ENCODE measurements at regions not wholly inside any gene's neighbourhood (a gene's known extent, or its start where the extent isn't known, plus 50 kb on each side); places are given as distances from the start of the nearest gene placed in this dataset.
"Not testable (repeated sequence)": the region's sequence is repeated elsewhere in the genome, so short reads cannot be mapped to it uniquely, and the experiment has no call there.

GRCh38 chr17:63223212-63223911 is 222.7 kb downstream of the CYB561 start:
- Histone ChIP-seq H3K9ac (ENCODE audit: insufficient read depth in 1 of 2, low read length in 2 of 2) (no peak overlapping the region), H3K27me3 (ENCODE audit: control insufficient read depth in 3 of 3, insufficient read depth in 3 of 3, low read length in 2 of 3) (no peaks in the 10 kb centered on the region), H3K4me1 (ENCODE audit: control insufficient read depth in 5 of 5, insufficient read depth in 5 of 5, low read length in 5 of 5) (no peaks in the 10 kb centered on the region), H3K9me3 (ENCODE audit: control insufficient read depth in 4 of 4, insufficient read depth in 3 of 4, low read length in 3 of 4) (no peaks in the 10 kb centered on the region), H3K4me3 (no peak overlapping the region), H3K27ac (ENCODE audit: low read depth in 1 of 2, low read length in 1 of 2) (no peak overlapping the region), H3K36me3 (ENCODE audit: control insufficient read depth in 4 of 4, insufficient read depth in 4 of 4, low read length in 4 of 4) (no peaks in the 10 kb centered on the region)
- no peak for TF ChIP-seq CTCF (IDR thresholded peaks at IDR 0.05; ENCODE audit: control extremely low read depth, extremely low read depth)
- DNase-seq (no peak), ATAC-seq (ENCODE audit: insufficient read depth, low FRiP score) (no peak)
- 90 to 93% methylated on average over 7 of the region's 7 CpGs for WGBS, 2 donors

DNA sequence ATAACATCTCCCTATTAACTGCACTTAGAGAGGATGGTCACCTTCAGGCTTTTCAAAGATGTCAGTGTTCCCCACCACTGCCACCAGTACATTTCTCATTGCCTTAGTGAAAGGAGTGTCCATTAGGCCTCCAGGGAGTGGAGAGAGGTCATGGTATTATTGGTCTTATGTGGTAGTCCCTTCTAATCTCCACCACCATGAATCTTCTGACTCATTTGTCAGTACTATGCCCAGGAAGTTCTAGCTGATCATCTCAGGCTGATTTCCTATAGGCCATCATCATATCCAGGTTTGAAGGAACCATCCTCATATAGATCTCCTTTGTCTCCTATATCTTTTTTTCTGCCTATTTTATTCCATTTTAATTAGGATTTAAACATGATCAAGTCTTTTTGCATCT is 221.5 kb downstream of the CYB561 start:
- no peaks in the 10 kb centered on the region for H3K27me3 ChIP-seq (ENCODE audit: control insufficient read depth in 3 of 3, insufficient read depth in 3 of 3, low read length in 2 of 3)
- H3K36me3 ChIP-seq (ENCODE audit: control insufficient read depth in 4 of 4, insufficient read depth in 4 of 4, low read length in 4 of 4): no peaks in the 10 kb centered on the region
- no peak overlapping the region for H3K4me3 ChIP-seq
- no peaks in the 10 kb centered on the region for H3K4me1 ChIP-seq (ENCODE audit: control insufficient read depth in 5 of 5, insufficient read depth in 5 of 5, low read length in 5 of 5)
- ATAC-seq (ENCODE audit: insufficient read depth, low FRiP score): no peak
- TF ChIP-seq CTCF (IDR thresholded peaks at IDR 0.05; ENCODE audit: control extremely low read depth, extremely low read depth): no peak
- no peak for DNase-seq
- H3K27ac ChIP-seq (ENCODE audit: low read depth in 1 of 2, low read length in 1 of 2): no peak overlapping the region
- H3K9ac ChIP-seq (ENCODE audit: insufficient read depth in 1 of 2, low read length in 2 of 2): no peak overlapping the region
- no peaks in the 10 kb centered on the region for H3K9me3 ChIP-seq (ENCODE audit: control insufficient read depth in 4 of 4, insufficient read depth in 3 of 4, low read length in 3 of 4)

GRCh38 chr17:63226720-63227119 is 219.4 kb downstream of the CYB561 start:
- peaks cover 0 to 10% (median 4%) of the 10 kb centered on the region in 4 donors for H3K9me3 ChIP-seq (ENCODE audit: control insufficient read depth in 4 of 4, insufficient read depth in 3 of 4, low read length in 3 of 4)
- not testable (repeated sequence) for H3K9ac ChIP-seq (ENCODE audit: insufficient read depth in 1 of 2, low read length in 2 of 2); ATAC-seq (ENCODE audit: insufficient read depth, low FRiP score); H3K36me3 ChIP-seq (ENCODE audit: control insufficient read depth in 4 of 4, insufficient read depth in 4 of 4, low read length in 4 of 4); DNase-seq; H3K4me3 ChIP-seq; H3K4me1 ChIP-seq (ENCODE audit: control insufficient read depth in 5 of 5, insufficient read depth in 5 of 5, low read length in 5 of 5); H3K27ac ChIP-seq (ENCODE audit: low read depth in 1 of 2, low read length in 1 of 2); H3K27me3 ChIP-seq (ENCODE audit: control insufficient read depth in 3 of 3, insufficient read depth in 3 of 3, low read length in 2 of 3)

DNA sequence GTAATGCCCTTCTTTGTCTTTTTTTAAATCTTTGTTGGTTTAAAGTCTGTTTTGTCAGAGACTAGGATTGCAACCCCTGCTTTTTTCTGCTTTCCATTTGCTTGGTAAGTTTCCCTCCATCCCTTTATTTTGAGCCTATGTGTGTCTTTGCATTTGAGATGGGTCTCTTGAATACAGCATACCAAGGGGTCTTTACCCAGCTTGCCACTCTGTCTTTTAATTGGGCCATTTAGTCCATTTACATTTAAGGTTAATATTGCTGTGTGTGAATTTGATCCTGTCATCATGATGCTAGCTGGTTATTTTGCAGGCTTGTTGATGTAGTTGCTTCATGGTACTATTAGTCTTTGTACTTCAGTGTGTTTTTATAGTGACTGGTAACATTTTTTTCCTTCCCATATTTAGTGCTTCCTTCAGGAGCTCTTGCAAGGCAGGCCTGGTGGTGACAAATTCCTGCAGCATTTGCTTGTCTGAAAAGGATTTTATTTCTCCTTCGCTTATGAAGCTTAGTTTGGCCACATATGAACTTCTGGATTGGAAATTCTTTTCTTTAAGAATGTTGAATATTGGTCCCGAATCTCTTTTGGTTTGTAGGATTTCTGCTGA is 215.0 kb downstream of the CYB561 start:
- H3K36me3 ChIP-seq (ENCODE audit: control insufficient read depth in 4 of 4, insufficient read depth in 4 of 4, low read length in 4 of 4); H3K27me3 ChIP-seq (ENCODE audit: control insufficient read depth in 3 of 3, insufficient read depth in 3 of 3, low read length in 2 of 3); H3K4me3 ChIP-seq; H3K27ac ChIP-seq (ENCODE audit: low read depth in 1 of 2, low read length in 1 of 2); DNase-seq; ATAC-seq (ENCODE audit: insufficient read depth, low FRiP score); H3K9ac ChIP-seq (ENCODE audit: insufficient read depth in 1 of 2, low read length in 2 of 2); H3K4me1 ChIP-seq (ENCODE audit: control insufficient read depth in 5 of 5, insufficient read depth in 5 of 5, low read length in 5 of 5): not testable (repeated sequence)
- H3K9me3 ChIP-seq (ENCODE audit: control insufficient read depth in 4 of 4, insufficient read depth in 3 of 4, low read length in 3 of 4): peaks cover 0 to 10% (median 4%) of the 10 kb centered on the region in 4 donors
- WGBS, 2 donors: 94 to 96% methylated on average over 2 of the region's 2 CpGs
